MM.1S (cell line): ENCODE measurements at regions not wholly inside any gene's neighbourhood (a gene's known extent, or its start where the extent isn't known, plus 50 kb on each side); places are given as distances from the start of the nearest gene placed in this dataset.

Experiments used
- DNase-seq: peaks from one replicate; pipeline ENCODE4 v3.0.0-alpha.2; 2015
- H2AFZ ChIP-seq: fragments of 300-600 bp; sonication (generic); 2 replicates; pipeline ENCODE4 v1.6.0; 2016; ENCODE audit warnings: antibody characterized with exemption, low read length
- H3F3A ChIP-seq: fragments of 300-600 bp; sonication (generic); 2 replicates; pipeline ENCODE4 v1.6.1; 2016; ENCODE audit warnings: mild to moderate bottlenecking, antibody characterized with exemption, low read length, moderate library complexity, mixed read lengths; ENCODE audit not compliant: insufficient read depth
- H3K27ac ChIP-seq: fragments of 300-600 bp; sonication (generic); 2 replicates; pipeline ENCODE4 v1.5.1; 2016; ENCODE audit warnings: mild to moderate bottlenecking, low read length
- H3K27me3 ChIP-seq: fragments of 300-600 bp; sonication (generic); replicated peaks from 2 replicates; pipeline ENCODE4 v1.6.0; 2016; ENCODE audit warnings: low read length; ENCODE audit not compliant: insufficient read depth
- H3K36me3 ChIP-seq: fragments of 300-600 bp; sonication (generic); replicated peaks from 2 replicates; pipeline ENCODE4 v1.6.1; 2016; ENCODE audit warnings: mild to moderate bottlenecking, low read length, mixed read lengths; ENCODE audit not compliant: insufficient read depth
- H3K4me1 ChIP-seq: fragments of 300-600 bp; sonication (generic); 2 replicates; pipeline ENCODE4 v1.6.1; 2016; ENCODE audit warnings: low read length, mixed read lengths
- H3K4me2 ChIP-seq: fragments of 300-600 bp; sonication (generic); 2 replicates; pipeline ENCODE4 v1.6.0; 2016; ENCODE audit warnings: low read depth, low read length
- H3K4me3 ChIP-seq: fragments of 300-600 bp; sonication (generic); 2 replicates; pipeline ENCODE4 v1.5.1; 2016; ENCODE audit warnings: low read length, mixed read lengths
- H3K79me2 ChIP-seq: fragments of 300-600 bp; sonication (generic); 2 replicates; pipeline ENCODE4 v1.6.1; 2016; ENCODE audit warnings: mixed run types, low read length, mixed read lengths
- H3K9ac ChIP-seq: fragments of 300-600 bp; sonication (generic); 2 replicates; pipeline ENCODE4 v1.6.1; 2016; ENCODE audit warnings: low read length, mixed read lengths
- H3K9me2 ChIP-seq: fragments of 300-600 bp; sonication (generic); replicated peaks from 2 replicates; pipeline ENCODE4 v1.6.1; 2016; ENCODE audit warnings: mild to moderate bottlenecking, low read length, mixed read lengths; ENCODE audit not compliant: insufficient read depth
- H3K9me3 ChIP-seq: fragments of 300-600 bp; sonication (generic); replicated peaks from 2 replicates; pipeline ENCODE4 v1.6.1; 2016; ENCODE audit warnings: mild to moderate bottlenecking, low read length, mixed read lengths; ENCODE audit not compliant: insufficient read depth
- H4K20me1 ChIP-seq: fragments of 300-600 bp; sonication (generic); 2 replicates; pipeline ENCODE4 v1.6.1; 2016; ENCODE audit warnings: mild to moderate bottlenecking, low read length, moderate library complexity, mixed read lengths; ENCODE audit not compliant: insufficient read depth
- EZH2 ChIP-seq: fragments of 300-600 bp; sonication (generic); optimal IDR thresholded peaks from 2 replicates; pipeline ENCODE3; 2017; ENCODE audit warnings: low read depth, mild to moderate bottlenecking, antibody characterized with exemption, low read length, mixed read lengths
- EZH2phosphoT487 ChIP-seq: fragments of 300-600 bp; sonication (generic); IDR thresholded peaks from 2 replicates; pipeline ENCODE4 v1.6.1; 2018; ENCODE audit warnings: antibody characterized with exemption, low read length
- TF ChIP-seq, protein P1 (sequence below): fragments of 300-600 bp; sonication (generic); IDR thresholded peaks from 2 replicates; pipeline ENCODE4 v1.5.1; 2016; ENCODE audit warnings: antibody characterized with exemption, low read length, mixed read lengths

DNA sequence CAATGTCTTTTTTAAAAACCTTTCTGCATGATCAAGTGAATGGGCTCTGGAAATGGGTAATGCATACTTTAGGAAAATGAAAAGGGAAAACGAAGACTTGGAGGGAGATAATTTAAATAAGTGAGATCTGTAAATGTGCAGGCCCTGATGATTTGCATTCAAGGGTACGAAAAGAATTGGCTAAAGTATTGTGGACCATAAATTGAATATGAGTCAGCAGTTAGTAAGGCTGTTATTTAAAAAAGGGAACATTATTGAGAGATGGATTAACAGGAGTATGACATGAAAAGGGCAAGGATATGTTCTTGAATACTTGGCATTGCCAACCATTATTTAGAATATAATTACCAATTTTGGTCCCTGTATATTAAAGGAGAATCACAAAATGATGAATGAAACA is 125.5 kb downstream of the GPAT3 start:
- Histone ChIP-seq H3K9ac (no peak overlapping the region), H3K4me2 (no peak overlapping the region)

DNA sequence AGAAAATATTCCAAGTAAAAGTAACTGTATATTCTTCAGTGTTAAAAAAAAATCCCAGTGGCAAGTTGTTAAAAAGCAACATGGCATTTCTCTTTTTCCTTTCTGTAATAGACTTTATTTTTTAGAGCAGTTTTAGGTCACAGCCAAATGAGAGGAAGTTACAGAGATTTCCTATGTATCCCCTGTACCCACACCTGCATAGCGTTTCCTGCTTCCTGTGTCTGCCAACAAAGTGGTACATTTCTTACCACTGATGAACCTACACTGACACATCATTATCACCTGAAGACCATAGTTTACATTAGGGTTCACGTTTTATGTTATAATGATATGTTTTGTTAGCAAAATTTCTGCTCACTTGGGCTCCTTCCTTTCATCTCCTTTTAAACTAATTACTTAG is 124.7 kb downstream of the GPAT3 start:
- peak; percentile 24 for DNase-seq

More for the DNA sequence above, 125.5 kb downstream of the GPAT3 start:
- H3K27ac ChIP-seq: no peak overlapping the region
- no peaks in the 10 kb centered on the region for H3K27me3 ChIP-seq
- H3K4me1 ChIP-seq: no peaks in the 10 kb centered on the region
- H2AFZ ChIP-seq: no peak overlapping the region
- DNase-seq: no peak
- no peak overlapping the region for H3K4me3 ChIP-seq
- no peaks in the 10 kb centered on the region for H3K9me3 ChIP-seq
- no peaks in the 10 kb centered on the region for H3K9me2 ChIP-seq
- TF ChIP-seq, protein P1, sequence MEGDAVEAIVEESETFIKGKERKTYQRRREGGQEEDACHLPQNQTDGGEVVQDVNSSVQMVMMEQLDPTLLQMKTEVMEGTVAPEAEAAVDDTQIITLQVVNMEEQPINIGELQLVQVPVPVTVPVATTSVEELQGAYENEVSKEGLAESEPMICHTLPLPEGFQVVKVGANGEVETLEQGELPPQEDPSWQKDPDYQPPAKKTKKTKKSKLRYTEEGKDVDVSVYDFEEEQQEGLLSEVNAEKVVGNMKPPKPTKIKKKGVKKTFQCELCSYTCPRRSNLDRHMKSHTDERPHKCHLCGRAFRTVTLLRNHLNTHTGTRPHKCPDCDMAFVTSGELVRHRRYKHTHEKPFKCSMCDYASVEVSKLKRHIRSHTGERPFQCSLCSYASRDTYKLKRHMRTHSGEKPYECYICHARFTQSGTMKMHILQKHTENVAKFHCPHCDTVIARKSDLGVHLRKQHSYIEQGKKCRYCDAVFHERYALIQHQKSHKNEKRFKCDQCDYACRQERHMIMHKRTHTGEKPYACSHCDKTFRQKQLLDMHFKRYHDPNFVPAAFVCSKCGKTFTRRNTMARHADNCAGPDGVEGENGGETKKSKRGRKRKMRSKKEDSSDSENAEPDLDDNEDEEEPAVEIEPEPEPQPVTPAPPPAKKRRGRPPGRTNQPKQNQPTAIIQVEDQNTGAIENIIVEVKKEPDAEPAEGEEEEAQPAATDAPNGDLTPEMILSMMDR: no peak
- TF ChIP-seq EZH2 (no peak), EZH2phosphoT487 (no peak)
- no peaks in the 10 kb centered on the region for H3K79me2 ChIP-seq
- H4K20me1 ChIP-seq: no peaks in the 10 kb centered on the region
- no peaks in the 10 kb centered on the region for H3K36me3 ChIP-seq
- no peaks in the 10 kb centered on the region for H3F3A ChIP-seq

DNA sequence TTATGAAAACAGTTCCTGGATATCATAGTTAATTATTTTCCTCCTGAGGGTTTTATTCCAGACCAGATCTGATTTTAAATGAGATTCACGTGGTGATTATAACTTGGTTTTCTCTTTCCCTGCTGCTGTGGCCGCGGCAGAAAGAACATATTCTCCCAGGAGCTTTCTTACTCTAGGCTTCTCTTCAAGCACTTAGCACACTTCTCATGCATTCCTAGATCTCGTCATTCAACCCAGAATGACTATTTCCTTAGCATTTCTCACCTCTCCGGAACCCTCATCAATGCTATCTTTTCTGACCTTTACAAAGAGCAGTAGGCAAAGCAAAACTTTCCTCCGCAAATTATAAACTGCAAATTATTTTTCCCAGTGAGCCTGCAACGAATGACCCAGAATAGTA is 122.9 kb downstream of the GPAT3 start:
- Histone ChIP-seq H3K4me3 (no peak overlapping the region), H3K9me2 (no peaks in the 10 kb centered on the region), H3K9ac (no peak overlapping the region), H3F3A (no peaks in the 10 kb centered on the region), H3K4me2 (no peak overlapping the region), H3K36me3 (no peaks in the 10 kb centered on the region), H2AFZ (no peak overlapping the region), H3K9me3 (no peaks in the 10 kb centered on the region), H3K4me1 (no peaks in the 10 kb centered on the region), H3K79me2 (no peaks in the 10 kb centered on the region), H3K27ac (no peak overlapping the region), H3K27me3 (no peaks in the 10 kb centered on the region), H4K20me1 (no peaks in the 10 kb centered on the region)
- DNase-seq: no peak
- no peak for TF ChIP-seq EZH2
- TF ChIP-seq EZH2phosphoT487: no peak
- TF ChIP-seq, protein P1: no peak

More for the DNA sequence above, 124.7 kb downstream of the GPAT3 start:
- TF ChIP-seq EZH2 (no peak), EZH2phosphoT487 (no peak)
- TF ChIP-seq, protein P1: no peak
- H3K79me2 ChIP-seq: no peaks in the 10 kb centered on the region
- H2AFZ ChIP-seq: no peak overlapping the region
- no peaks in the 10 kb centered on the region for H3K36me3 ChIP-seq
- no peaks in the 10 kb centered on the region for H3F3A ChIP-seq
- H3K4me3 ChIP-seq: no peak overlapping the region
- H3K27me3 ChIP-seq: no peaks in the 10 kb centered on the region
- no peaks in the 10 kb centered on the region for H3K4me1 ChIP-seq
- no peak overlapping the region for H3K4me2 ChIP-seq
- no peak overlapping the region for H3K9ac ChIP-seq
- H3K27ac ChIP-seq: no peak overlapping the region
- no peaks in the 10 kb centered on the region for H4K20me1 ChIP-seq
- H3K9me3 ChIP-seq: no peaks in the 10 kb centered on the region
- no peaks in the 10 kb centered on the region for H3K9me2 ChIP-seq
